H1 (cell line): ENCODE measurements at regions not wholly inside any gene's neighbourhood (a gene's known extent, or its start where the extent isn't known, plus 50 kb on each side); places are given as distances from the start of the nearest gene placed in this dataset.

Experiments
- CTCF ChIA-PET: fragments of 300-600 bp; sonication (Branson Sonifier 250); formaldehyde crosslinking; loops from one replicate; lab custom pipeline; 2021; ENCODE audit not compliant: partially characterized antibody; lab: Charles Lee
- POLR2A ChIA-PET: fragments of 300-600 bp; sonication (Branson Sonifier 250); formaldehyde crosslinking; loops from one replicate; lab custom pipeline; 2021; ENCODE audit warnings: inconsistent platforms; ENCODE audit not compliant: partially characterized antibody; lab: Charles Lee
- DNase-seq, 2 experiments: peaks; one replicate each; pipeline versions ENCODE4 v3.0.0 to v3.0.0-alpha.2; 2010 to 2022; ENCODE audit warnings: low spot score in 2 of 2, low read depth in 1 of 2, mixed read lengths in 1 of 2
- FAIRE-seq: peaks from 2 replicates; lab custom pipeline; 2011; peaks lifted over from hg19 to GRCh38; lab: Jason Lieb, UNC
- H2AFZ ChIP-seq: 2 replicates; pipeline ENCODE4 v1.8.1; 2012; ENCODE audit warnings: low read length, inconsistent platforms
- H2AK5ac ChIP-seq: 2 replicates; pipeline ENCODE4 v1.6.1; 2013; ENCODE audit warnings: low read depth, low read length
- H2BK120ac ChIP-seq: replicated peaks from 2 replicates; pipeline ENCODE3; 2013; ENCODE audit warnings: low read depth, low read length, inconsistent platforms
- H2BK12ac ChIP-seq: 2 replicates; pipeline ENCODE4 v1.6.1; 2013; ENCODE audit warnings: low read depth, low read length
- H2BK15ac ChIP-seq: 2 replicates; pipeline ENCODE4 v1.6.1; 2013; ENCODE audit warnings: low read length
- H2BK20ac ChIP-seq: 2 replicates; pipeline ENCODE4 v1.6.1; 2013; ENCODE audit warnings: low read length
- H2BK5ac ChIP-seq: 2 replicates; pipeline ENCODE4 v1.6.1; 2013; ENCODE audit warnings: low read depth, low read length
- H3K14ac ChIP-seq: 2 replicates; pipeline ENCODE4 v1.6.1; 2013; ENCODE audit warnings: inconsistent platforms; ENCODE audit not compliant: insufficient read length
- H3K18ac ChIP-seq: 2 replicates; pipeline ENCODE4 v1.6.1; 2013; ENCODE audit warnings: low read length; ENCODE audit errors: extremely low read depth
- H3K23ac ChIP-seq: 2 replicates; pipeline ENCODE4 v1.6.1; 2013; ENCODE audit warnings: inconsistent platforms; ENCODE audit not compliant: insufficient read length
- H3K23me2 ChIP-seq: 2 replicates; pipeline ENCODE4 v1.6.1; 2013; ENCODE audit warnings: low read depth, low read length
- H3K27ac ChIP-seq: 2 replicates; pipeline ENCODE4 v1.6.1; 2011; ENCODE audit warnings: low read depth, low read length, inconsistent platforms
- H3K27me3 ChIP-seq, 4 experiments: replicated peaks in 1 of 4; 1 replicate in 1 of 4; 2 replicates in 3 of 4; pipeline versions ENCODE4 v1.6.1 to v1.8.1; 2011 to 2013; ENCODE audit warnings: low read length in 3 of 4, mild to moderate bottlenecking in 3 of 4, inconsistent platforms in 2 of 4, mixed read lengths in 2 of 4, moderate library complexity in 1 of 4; ENCODE audit not compliant: control insufficient read depth in 3 of 4, insufficient read depth in 3 of 4; ENCODE audit errors: extremely low read depth in 1 of 4
- H3K36me3 ChIP-seq, 4 experiments: 2 replicates each; pipeline versions ENCODE4 v1.6.1 to v1.8.1; 2011 to 2013; ENCODE audit warnings: mild to moderate bottlenecking in 4 of 4, low read length in 3 of 4, moderate library complexity in 2 of 4, control low read depth in 1 of 4, inconsistent platforms in 1 of 4; ENCODE audit not compliant: insufficient read depth in 4 of 4, control insufficient read depth in 2 of 4
- H3K4ac ChIP-seq: replicated peaks from 2 replicates; pipeline ENCODE3; 2013; ENCODE audit warnings: low read length, low read depth, mixed read lengths, inconsistent platforms; ENCODE audit not compliant: insufficient read length
- H3K4me1 ChIP-seq, 4 experiments: replicated peaks in 1 of 4; 1 replicate in 1 of 4; 2 replicates in 3 of 4; pipeline versions ENCODE4 v1.6.1 to v1.8.1; 2011 to 2013; ENCODE audit warnings: low read length in 3 of 4, inconsistent platforms in 2 of 4, mixed read lengths in 1 of 4; ENCODE audit not compliant: insufficient read depth in 4 of 4, control insufficient read depth in 3 of 4
- H3K4me2 ChIP-seq, 2 experiments: 2 replicates each; pipeline versions ENCODE4 v1.6.1 to v1.8.1; 2011 to 2013; ENCODE audit warnings: low read depth in 2 of 2, low read length in 2 of 2, control low read depth in 1 of 2, inconsistent platforms in 1 of 2, mild to moderate bottlenecking in 1 of 2; ENCODE audit not compliant: insufficient read depth in 1 of 2
- H3K4me3 ChIP-seq, 4 experiments: fragments of 200-600, 300-600 bp in 1 of 4; sonication (generic), shearing (Covaris generic), sonication (Bioruptor Twin) in 1 of 4; 2 replicates each; pipeline versions ENCODE4 v1.5.1 to v1.8.1; 2011 to 2016; ENCODE audit warnings: low read length in 4 of 4, low read depth in 3 of 4, control low read depth in 2 of 4, inconsistent platforms in 2 of 4, mild to moderate bottlenecking in 2 of 4, mixed read lengths in 1 of 4, moderate library complexity in 1 of 4; ENCODE audit not compliant: insufficient read depth in 2 of 4; ENCODE audit errors: extremely low read depth in 1 of 4
- H3K56ac ChIP-seq: replicated peaks from 2 replicates; pipeline ENCODE3; 2013; ENCODE audit warnings: low read depth, mild to moderate bottlenecking, mixed read lengths, low read length, inconsistent platforms; ENCODE audit not compliant: insufficient read length
- H3K79me1 ChIP-seq: 2 replicates; pipeline ENCODE4 v1.6.1; 2013; ENCODE audit warnings: low read depth, low read length, control low read depth
- H3K79me2 ChIP-seq, 2 experiments: 2 replicates each; pipeline versions ENCODE4 v1.6.1 to v1.8.1; 2012 to 2013; ENCODE audit warnings: low read length in 2 of 2, mild to moderate bottlenecking in 2 of 2, inconsistent platforms in 1 of 2; ENCODE audit not compliant: insufficient read depth in 2 of 2, control insufficient read depth in 1 of 2
- H3K9ac ChIP-seq, 4 experiments: replicated peaks in 1 of 4; 1 replicate in 1 of 4; 2 replicates in 3 of 4; pipeline versions ENCODE4 v1.6.1 to v1.8.1; 2011 to 2013; ENCODE audit warnings: low read depth in 3 of 4, low read length in 3 of 4, control low read depth in 2 of 4, mild to moderate bottlenecking in 2 of 4, moderate library complexity in 2 of 4, inconsistent platforms in 1 of 4; ENCODE audit errors: extremely low read depth in 1 of 4
- H3K9me3 ChIP-seq, 2 experiments: 2 replicates each; pipeline versions ENCODE4 v1.6.1 to v1.8.1; 2012 to 2013; ENCODE audit warnings: mild to moderate bottlenecking in 2 of 2, moderate library complexity in 2 of 2, control low read depth in 1 of 2, inconsistent platforms in 1 of 2, low read depth in 1 of 2, low read length in 1 of 2, mixed read lengths in 1 of 2; ENCODE audit not compliant: insufficient read depth in 2 of 2
- H4K20me1 ChIP-seq, 2 experiments: replicated peaks in 1 of 2; 2 replicates each; pipeline versions ENCODE3 to v1.8.1; 2011 to 2013; ENCODE audit warnings: inconsistent platforms in 2 of 2, low read length in 2 of 2, mild to moderate bottlenecking in 1 of 2; ENCODE audit not compliant: insufficient read depth in 2 of 2, control insufficient read depth in 1 of 2
- H4K5ac ChIP-seq: 2 replicates; pipeline ENCODE4 v1.6.1; 2013; ENCODE audit warnings: low read length, low read depth, mixed read lengths, inconsistent platforms; ENCODE audit not compliant: insufficient read length
- H4K8ac ChIP-seq: 2 replicates; pipeline ENCODE4 v1.8.0; 2013; ENCODE audit warnings: mild to moderate bottlenecking, moderate library complexity, low read length, inconsistent platforms; ENCODE audit not compliant: insufficient read depth; ENCODE audit errors: extremely low read depth
- H4K91ac ChIP-seq: replicated peaks from 2 replicates; pipeline ENCODE3; 2013; ENCODE audit warnings: low read length, mixed read lengths, inconsistent platforms; ENCODE audit not compliant: insufficient read length
- RFX5 ChIP-seq: IDR thresholded peaks from 2 replicates; pipeline ENCODE4 v1.6.1; 2011; ENCODE audit warnings: low read depth, low read length, improper control_type of control experiment, borderline replicate concordance
- WGBS, 2 experiments: shearing (Covaris generic) in 1 of 2; methylation state at CpG; one replicate each; pipeline versions ENCODE4 v1.1.6 to v1.1.7; 2013 to 2015; ENCODE audit warnings: low lambda C conversion rate in 2 of 2, mixed read lengths in 2 of 2, inconsistent platforms in 1 of 2, low coverage in 1 of 2, missing lambda C conversion rate in 1 of 2; ENCODE audit not compliant: insufficient replicate concordance in 2 of 2, insufficient coverage in 1 of 2, insufficient read length in 1 of 2; ENCODE audit errors: extremely low coverage in 1 of 2, missing lambda C conversion rate in 1 of 2; 5-methylcytosine and 5-hydroxymethylcytosine counted together

DNA sequence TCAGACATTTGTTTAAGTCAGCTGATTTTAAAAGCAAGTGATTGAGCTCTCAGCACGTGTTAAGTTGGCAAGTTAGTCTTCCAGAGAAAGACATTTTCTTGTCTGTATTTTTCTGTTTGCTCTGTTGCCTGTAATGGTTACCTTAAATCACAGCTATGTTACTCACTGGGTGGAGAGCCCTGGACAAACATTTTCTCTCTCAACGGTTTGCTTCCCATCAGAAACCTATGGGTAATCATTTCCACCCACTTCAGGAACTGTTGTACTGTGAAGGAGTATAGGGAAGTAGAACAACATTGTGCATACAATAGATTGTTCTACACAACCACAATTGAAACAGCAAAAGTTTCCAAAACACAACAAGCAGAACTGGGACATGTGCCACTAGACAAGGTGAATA is 113.9 kb upstream of the DPT start:
- DNase-seq (no peak), FAIRE-seq (no peak)
- Histone ChIP-seq H2AK5ac (no peak overlapping the region), H3K4me2 (no peak overlapping the region), H3K23me2 (no peaks in the 10 kb centered on the region), H3K79me1 (no peaks in the 10 kb centered on the region), H3K4ac (no peak overlapping the region), H3K36me3 (no peaks in the 10 kb centered on the region), H4K91ac (no peak overlapping the region), H2BK5ac (no peak overlapping the region), H4K20me1 (no peaks in the 10 kb centered on the region), H3K27ac (no peak overlapping the region), H3K4me3 (no peak overlapping the region), H4K8ac (no peak overlapping the region), H3K9ac (no peak overlapping the region), H3K4me1 (no peaks in the 10 kb centered on the region), H3K79me2 (no peaks in the 10 kb centered on the region), H3K9me3 (no peaks in the 10 kb centered on the region), H3K23ac (no peak overlapping the region), H3K56ac (no peak overlapping the region), H2BK15ac (no peak overlapping the region), H2BK12ac (no peak overlapping the region), H2BK20ac (no peak overlapping the region), H2AFZ (peak overlapping the region; percentile 36; the same call in 1 of the 2 replicates), H3K27me3 (no peaks in the 10 kb centered on the region), H3K18ac (no peak overlapping the region), H2BK120ac (no peak overlapping the region), H4K5ac (no peak overlapping the region), H3K14ac (no peak overlapping the region)
- 96% methylated on average over 2 of the region's 2 CpGs; no CpG with 5 or more reads in 1 of the 2 experiments for WGBS, 2 experiments
- POLR2A ChIA-PET: no interaction called here
- TF ChIP-seq RFX5: no peak
- CTCF ChIA-PET: no interaction called here
